ENCODE measurements at regions not wholly inside any gene's neighbourhood (a gene's known extent, or its start where the extent isn't known, plus 50 kb on each side); places are given as distances from the start of the nearest gene placed in this dataset.

DNA sequence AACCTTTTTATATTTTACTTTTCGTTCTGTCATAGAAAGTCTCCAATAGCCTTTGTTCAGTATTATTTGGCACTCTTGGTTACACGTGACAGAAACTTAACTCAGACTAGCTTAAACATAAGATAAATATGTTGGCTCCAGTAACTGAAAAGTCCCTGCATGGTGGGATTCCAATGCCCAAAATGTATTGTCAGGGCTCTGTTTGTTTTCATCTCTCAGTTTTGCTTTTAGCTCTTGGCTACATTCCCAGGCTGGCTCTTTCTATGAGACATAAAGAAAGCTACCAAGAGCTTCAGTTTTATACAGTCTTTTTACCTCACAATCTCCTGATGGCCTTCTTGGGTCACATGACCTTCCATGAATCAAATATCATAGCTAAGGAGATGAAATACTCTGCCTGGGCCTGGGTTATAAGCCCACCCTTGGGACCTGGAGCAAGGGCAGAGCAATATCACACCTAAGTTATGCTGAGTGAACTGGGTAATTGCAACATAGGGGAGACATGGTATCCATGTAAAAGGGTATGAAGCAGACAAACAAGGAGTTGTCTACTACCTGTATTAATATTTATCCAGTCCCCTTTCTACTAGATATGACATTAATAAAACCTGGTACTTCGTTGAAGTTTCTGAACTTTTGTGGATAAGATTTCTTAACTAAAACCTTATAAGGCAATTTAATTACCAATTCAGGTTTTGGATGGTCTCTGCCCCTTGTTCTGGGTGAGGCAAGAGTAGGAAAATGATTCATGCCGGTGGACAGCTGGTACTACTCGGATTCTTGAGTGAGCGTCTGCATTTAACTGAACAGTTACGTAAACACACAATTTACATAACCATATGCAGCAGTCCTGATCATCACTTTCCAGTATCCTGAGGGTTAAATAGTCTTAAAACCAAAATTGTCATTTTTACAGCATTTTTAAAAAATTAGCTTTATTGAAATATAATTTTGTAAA is 442.3 kb downstream of the GPATCH2 start:
- H3K36me3 Mint-ChIP-seq (ENCODE audit: low read depth): no peaks in the 10 kb centered on the region
- CTCF ChIA-PET: no interaction called here
- no peak for DNase-seq
- H3K9me3 Mint-ChIP-seq: peaks cover 15% of the 10 kb centered on the region
- no peak overlapping the region for H3K4me3 Mint-ChIP-seq
- intact Hi-C loops (cut with micrococcal nuclease): no loop called here
- no peaks in the 10 kb centered on the region for H3K27me3 Mint-ChIP-seq (ENCODE audit: low read depth)
- H3K27ac Mint-ChIP-seq: no peak overlapping the region
- H3K4me1 Mint-ChIP-seq (ENCODE audit: low read depth): no peaks in the 10 kb centered on the region

DNA sequence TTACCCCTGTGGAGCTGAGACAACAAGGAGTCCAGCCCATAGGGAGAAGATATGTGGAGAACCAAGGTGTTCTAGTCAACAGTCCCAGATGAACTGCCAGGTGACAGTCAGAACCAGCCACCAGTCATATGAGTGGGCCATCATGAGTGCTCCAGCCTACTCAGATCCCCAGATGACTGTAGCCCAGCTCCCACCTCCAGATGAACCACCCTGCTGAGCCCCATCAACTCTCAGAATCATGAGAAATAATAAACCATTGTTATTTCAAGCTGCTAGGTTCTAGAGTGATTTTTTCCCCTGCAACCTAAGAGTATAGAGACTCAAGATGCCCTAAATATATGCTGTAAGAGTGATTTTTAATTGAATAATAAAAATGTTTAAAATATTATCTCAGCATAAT is 444.2 kb downstream of the GPATCH2 start:
- CTCF ChIA-PET: no interaction called here
- H3K4me3 Mint-ChIP-seq: no peak overlapping the region
- no peak overlapping the region for H3K27ac Mint-ChIP-seq
- intact Hi-C loops (cut with micrococcal nuclease): no loop called here
- DNase-seq: no peak
- no peaks in the 10 kb centered on the region for H3K4me1 Mint-ChIP-seq (ENCODE audit: low read depth)
- peaks cover 15% of the 10 kb centered on the region for H3K9me3 Mint-ChIP-seq
- H3K36me3 Mint-ChIP-seq (ENCODE audit: low read depth): no peaks in the 10 kb centered on the region
- no peaks in the 10 kb centered on the region for H3K27me3 Mint-ChIP-seq (ENCODE audit: low read depth)

DNA sequence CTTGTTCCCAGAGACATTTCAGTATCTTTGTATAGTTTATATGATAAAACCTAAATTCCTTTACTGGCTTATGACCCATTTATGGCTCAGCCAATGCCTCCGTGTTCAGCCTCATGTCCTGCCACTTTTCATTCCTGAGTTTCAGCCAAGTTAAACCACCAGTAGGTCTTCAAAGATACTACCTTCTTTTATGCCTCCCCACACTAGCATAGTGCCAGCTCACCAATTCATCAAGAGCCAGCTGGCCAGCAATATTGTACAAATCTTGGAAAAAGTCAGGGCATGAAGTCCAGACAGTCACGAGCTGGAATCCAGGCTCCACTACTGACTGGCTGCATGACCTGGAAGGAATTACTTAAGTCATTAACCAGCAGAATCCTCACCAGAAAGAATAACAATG is 446.0 kb downstream of the GPATCH2 start:
- no peak overlapping the region for H3K27ac Mint-ChIP-seq
- intact Hi-C loops (cut with micrococcal nuclease): no loop called here
- no peak for DNase-seq

DNA sequence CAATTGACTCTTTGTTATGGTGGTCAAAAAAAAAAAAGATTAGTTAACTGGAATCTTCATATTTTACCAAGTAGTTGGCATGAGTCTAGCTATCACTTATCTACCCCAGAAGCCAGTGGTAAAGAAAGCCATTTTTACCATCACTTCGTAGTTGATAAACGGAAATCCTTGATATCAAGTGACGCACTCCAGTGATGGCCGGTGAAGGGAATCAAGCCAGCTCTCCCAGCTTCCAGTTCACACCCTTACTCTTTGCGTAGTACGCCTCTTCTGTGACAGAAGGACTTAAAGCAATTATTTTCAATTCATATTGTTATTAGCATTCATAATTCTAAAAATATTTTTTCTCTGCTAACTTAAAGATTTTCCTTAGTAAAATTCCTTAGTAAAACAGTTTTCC is 447.9 kb downstream of the GPATCH2 start:
- intact Hi-C loops (cut with micrococcal nuclease): no loop called here
- no peak for DNase-seq
- Mint-ChIP-seq H3K4me1 (ENCODE audit: low read depth) (no peaks in the 10 kb centered on the region), H3K27ac (no peak overlapping the region), H3K4me3 (no peak overlapping the region), H3K9me3 (peaks cover 8% of the 10 kb centered on the region), H3K27me3 (ENCODE audit: low read depth) (no peaks in the 10 kb centered on the region), H3K36me3 (ENCODE audit: low read depth) (no peaks in the 10 kb centered on the region)
- CTCF ChIA-PET: no interaction called here

More for the DNA sequence above, 446.0 kb downstream of the GPATCH2 start:
- no peaks in the 10 kb centered on the region for H3K4me1 Mint-ChIP-seq (ENCODE audit: low read depth)
- no peak overlapping the region for H3K4me3 Mint-ChIP-seq
- CTCF ChIA-PET: no interaction called here
- H3K9me3 Mint-ChIP-seq: peaks cover 8% of the 10 kb centered on the region
- no peaks in the 10 kb centered on the region for H3K36me3 Mint-ChIP-seq (ENCODE audit: low read depth)
- no peaks in the 10 kb centered on the region for H3K27me3 Mint-ChIP-seq (ENCODE audit: low read depth)

DNA sequence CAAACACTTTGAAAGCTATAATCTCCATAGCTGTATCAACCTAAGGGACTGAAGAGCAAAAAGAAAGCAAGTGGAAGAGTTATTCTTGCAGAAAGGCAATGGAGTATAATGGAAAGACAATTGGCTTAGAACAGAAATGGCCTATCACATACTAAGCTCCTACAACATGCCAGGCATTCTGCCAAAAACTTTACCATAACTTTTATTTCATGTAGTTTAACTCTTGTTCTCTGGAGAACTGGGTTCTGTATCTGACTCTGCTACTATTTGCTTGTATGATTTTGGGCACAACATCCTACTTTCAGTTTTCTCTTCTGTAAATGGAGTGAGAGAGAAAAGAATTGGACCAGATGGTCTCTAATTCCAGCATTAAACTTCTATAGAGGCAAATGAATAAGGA is 449.1 kb downstream of the GPATCH2 start:
- no peak overlapping the region for H3K27ac Mint-ChIP-seq
- intact Hi-C loops (cut with micrococcal nuclease): no loop called here
- peaks cover 4% of the 10 kb centered on the region for H3K9me3 Mint-ChIP-seq
- DNase-seq: no peak
- H3K36me3 Mint-ChIP-seq (ENCODE audit: low read depth): no peaks in the 10 kb centered on the region
- H3K27me3 Mint-ChIP-seq (ENCODE audit: low read depth): no peaks in the 10 kb centered on the region
- H3K4me3 Mint-ChIP-seq: no peak overlapping the region
- no peaks in the 10 kb centered on the region for H3K4me1 Mint-ChIP-seq (ENCODE audit: low read depth)
- CTCF ChIA-PET: no interaction called here

DNA sequence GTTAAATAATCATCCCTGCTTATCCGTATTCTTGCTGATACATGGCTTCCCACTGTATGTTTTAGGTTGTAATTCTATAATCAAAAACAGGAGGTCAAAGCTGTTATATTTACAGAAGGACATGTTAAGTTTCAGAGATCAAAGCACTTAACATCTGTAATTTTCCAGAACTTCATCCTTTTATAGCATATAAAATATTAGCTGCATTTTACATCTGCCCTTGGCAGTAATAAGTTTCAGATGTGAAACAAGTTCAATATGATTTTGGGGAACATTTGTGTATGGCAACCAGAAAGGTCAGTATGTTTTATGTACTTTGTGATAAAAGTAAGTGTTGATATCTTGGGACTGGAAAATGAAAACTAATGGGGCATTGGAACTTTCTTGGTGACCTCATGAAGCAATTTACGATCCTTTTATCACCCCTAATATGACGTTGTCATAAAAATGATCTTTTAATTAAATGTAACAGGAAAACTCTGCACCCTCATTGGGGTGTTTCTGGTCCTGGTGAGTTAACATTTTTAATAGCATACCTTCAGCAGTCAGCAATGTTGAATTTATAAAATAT is 449.6 kb downstream of the GPATCH2 start:
- DNase-seq: no peak
- Mint-ChIP-seq H3K36me3 (ENCODE audit: low read depth) (no peaks in the 10 kb centered on the region), H3K4me3 (no peak overlapping the region), H3K27me3 (ENCODE audit: low read depth) (no peaks in the 10 kb centered on the region), H3K4me1 (ENCODE audit: low read depth) (no peaks in the 10 kb centered on the region), H3K9me3 (peaks cover 4% of the 10 kb centered on the region), H3K27ac (no peak overlapping the region)
- CTCF ChIA-PET: no interaction called here
- intact Hi-C loops (cut with micrococcal nuclease): no loop called here

DNA sequence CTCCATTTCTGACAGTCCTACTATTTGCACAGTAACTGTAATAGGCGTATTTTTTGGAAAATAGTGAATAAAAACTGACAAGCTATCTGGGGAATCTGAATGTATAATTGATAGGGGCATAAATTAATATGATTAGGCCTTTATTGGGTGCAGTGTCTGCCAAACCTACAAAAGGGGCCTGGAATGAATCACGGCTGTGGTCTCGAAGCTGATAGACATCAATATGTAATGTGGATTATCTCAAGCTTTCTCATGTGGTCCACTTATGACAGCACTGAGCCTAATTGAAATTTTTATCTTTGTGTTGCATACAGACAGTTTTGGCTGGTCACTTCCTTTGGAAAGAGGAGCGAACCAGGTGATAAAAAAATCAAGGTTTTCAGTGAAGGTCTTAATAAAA is 450.4 kb downstream of the GPATCH2 start:
- intact Hi-C loops (cut with micrococcal nuclease): no loop called here
- H3K4me3 Mint-ChIP-seq: no peak overlapping the region
- H3K36me3 Mint-ChIP-seq (ENCODE audit: low read depth): no peaks in the 10 kb centered on the region

DNA sequence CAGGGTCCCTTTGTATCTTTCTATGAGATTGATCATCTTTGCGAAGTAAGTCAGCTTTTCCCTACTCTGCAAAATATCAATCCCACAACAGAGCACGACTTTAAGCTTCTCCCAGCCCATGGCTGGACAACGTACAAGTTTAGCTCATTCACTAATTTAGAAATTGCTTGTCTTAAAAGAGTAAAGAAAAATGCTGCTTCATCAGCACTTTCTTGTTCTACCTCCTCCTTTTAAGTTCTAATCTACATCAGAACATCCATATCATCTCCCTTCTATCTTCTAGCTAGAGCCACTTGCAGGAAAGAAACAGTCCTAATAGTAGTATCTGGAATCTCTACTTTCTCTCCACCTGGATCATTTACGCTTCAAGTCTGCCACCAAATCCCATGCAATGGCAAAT is 441.2 kb upstream of the ESRRG start:
- Mint-ChIP-seq H3K36me3 (ENCODE audit: low read depth) (no peaks in the 10 kb centered on the region), H3K27ac (no peak overlapping the region), H3K9me3 (no peaks in the 10 kb centered on the region), H3K27me3 (ENCODE audit: low read depth) (no peaks in the 10 kb centered on the region), H3K4me1 (ENCODE audit: low read depth) (no peaks in the 10 kb centered on the region), H3K4me3 (no peak overlapping the region)
- DNase-seq: no peak
- CTCF ChIA-PET: no interaction called here
- intact Hi-C loops (cut with micrococcal nuclease): no loop called here

More for the DNA sequence above, 450.4 kb downstream of the GPATCH2 start:
- no peaks in the 10 kb centered on the region for H3K27me3 Mint-ChIP-seq (ENCODE audit: low read depth)
- H3K4me1 Mint-ChIP-seq (ENCODE audit: low read depth): no peaks in the 10 kb centered on the region
- H3K27ac Mint-ChIP-seq: no peak overlapping the region
- no peak for DNase-seq
- peaks cover 4% of the 10 kb centered on the region for H3K9me3 Mint-ChIP-seq
- CTCF ChIA-PET: no interaction called here

DNA sequence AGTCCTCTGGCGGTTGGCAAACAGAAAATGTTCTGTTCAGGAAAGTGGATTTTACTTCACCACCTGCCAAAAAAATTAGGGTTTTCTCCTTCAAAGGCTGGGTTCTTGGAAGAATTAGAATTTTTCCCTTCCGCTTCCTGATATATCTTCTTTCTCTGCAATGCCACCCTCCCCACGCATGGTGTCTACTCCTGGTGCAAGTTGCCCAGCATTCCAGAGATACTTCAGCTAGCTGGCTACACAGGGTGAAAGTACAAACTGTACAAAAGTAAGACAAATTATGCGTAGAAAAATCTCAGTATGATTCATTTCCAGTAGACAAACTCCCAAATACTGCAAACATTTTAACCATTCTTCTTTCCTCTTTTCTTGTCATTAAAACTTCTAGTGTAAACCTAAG is 430.1 kb upstream of the ESRRG start:
- no peak for DNase-seq
- peaks cover 7% of the 10 kb centered on the region for H3K9me3 Mint-ChIP-seq

DNA sequence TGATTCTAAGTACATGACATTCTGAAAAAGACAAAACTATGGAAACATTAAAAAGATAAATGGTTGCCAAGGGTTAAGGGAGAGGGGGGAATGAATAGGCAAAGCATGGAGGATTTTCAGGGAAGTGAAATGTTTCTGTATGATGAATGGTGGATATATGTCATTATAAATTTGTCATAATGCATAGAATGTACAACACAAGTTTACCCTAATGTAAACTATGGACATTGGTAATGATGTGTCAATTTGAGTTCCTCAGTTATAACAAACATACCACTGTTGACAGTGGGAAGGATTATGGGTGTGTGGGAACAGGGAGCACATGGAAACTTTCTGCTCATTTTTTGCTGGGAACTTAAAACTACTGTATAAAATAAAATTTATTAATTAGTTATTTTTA is 427.1 kb upstream of the ESRRG start:
- Mint-ChIP-seq H3K36me3 (ENCODE audit: low read depth) (no peaks in the 10 kb centered on the region), H3K4me1 (ENCODE audit: low read depth) (no peaks in the 10 kb centered on the region), H3K27me3 (ENCODE audit: low read depth) (no peaks in the 10 kb centered on the region), H3K27ac (no peak overlapping the region), H3K9me3 (peaks cover 6% of the 10 kb centered on the region), H3K4me3 (no peak overlapping the region)
- CTCF ChIA-PET: no interaction called here
- DNase-seq: no peak
- intact Hi-C loops (cut with micrococcal nuclease): no loop called here

More for the DNA sequence above, 430.1 kb upstream of the ESRRG start:
- Mint-ChIP-seq H3K4me1 (ENCODE audit: low read depth) (no peaks in the 10 kb centered on the region), H3K27me3 (ENCODE audit: low read depth) (no peaks in the 10 kb centered on the region), H3K4me3 (no peak overlapping the region), H3K27ac (no peak overlapping the region), H3K36me3 (ENCODE audit: low read depth) (no peaks in the 10 kb centered on the region)
- intact Hi-C loops (cut with micrococcal nuclease): no loop called here
- CTCF ChIA-PET: interaction anchor here (0.6 kb wide), 1 partner anchor 65 kb away, joined by 4 read pairs; no protein-coding TSS in a partner anchor

DNA sequence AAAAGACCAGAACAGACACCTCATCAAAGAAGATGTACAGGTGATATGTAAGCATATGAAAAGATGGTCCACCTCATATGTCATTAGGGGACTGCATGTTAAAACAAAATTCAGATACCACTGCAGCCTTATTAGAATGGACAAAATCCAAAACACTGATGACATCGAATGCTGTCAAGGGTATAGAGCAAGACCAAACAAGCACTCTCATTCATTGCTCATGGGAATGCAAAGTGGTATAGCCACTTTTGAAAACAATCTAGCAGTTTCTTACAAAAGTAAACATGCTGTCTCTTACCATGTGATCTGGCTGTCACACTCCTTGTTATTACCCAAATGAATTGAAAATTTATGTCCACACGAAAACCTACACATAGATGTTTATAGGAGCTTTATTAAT is 426.6 kb upstream of the ESRRG start:
- DNase-seq: no peak
- intact Hi-C loops (cut with micrococcal nuclease): no loop called here
- H3K4me1 Mint-ChIP-seq (ENCODE audit: low read depth): no peaks in the 10 kb centered on the region
- CTCF ChIA-PET: no interaction called here
- H3K4me3 Mint-ChIP-seq: no peak overlapping the region
- no peaks in the 10 kb centered on the region for H3K36me3 Mint-ChIP-seq (ENCODE audit: low read depth)
- H3K9me3 Mint-ChIP-seq: peaks cover 11% of the 10 kb centered on the region
- H3K27me3 Mint-ChIP-seq (ENCODE audit: low read depth): no peaks in the 10 kb centered on the region
- no peak overlapping the region for H3K27ac Mint-ChIP-seq

DNA sequence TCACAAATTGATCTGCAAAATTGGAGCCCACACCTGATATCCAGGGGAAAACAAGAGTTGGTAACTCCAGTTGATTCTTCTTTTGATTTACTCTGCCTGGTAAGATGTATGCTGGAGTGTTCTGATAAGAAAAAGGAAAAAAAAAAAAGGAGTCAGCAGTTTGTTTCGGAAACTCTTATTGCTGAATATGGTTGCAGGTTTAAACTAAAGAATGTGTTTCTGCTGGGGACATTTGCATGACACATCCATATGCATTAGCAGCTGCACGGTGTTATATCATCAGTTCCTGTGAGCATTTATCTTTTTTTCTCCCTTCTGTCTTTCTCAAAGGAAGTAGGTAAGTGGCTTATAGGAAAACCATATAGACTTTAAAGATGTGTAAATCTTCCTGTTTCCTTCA is 418.5 kb upstream of the ESRRG start:
- CTCF ChIA-PET: interaction anchor here (0.7 kb wide), 1 partner anchor 60 kb away, joined by 3 read pairs; no protein-coding TSS in a partner anchor
- Mint-ChIP-seq H3K4me3 (no peak overlapping the region), H3K9me3 (peaks cover 8% of the 10 kb centered on the region), H3K27ac (no peak overlapping the region), H3K27me3 (ENCODE audit: low read depth) (peaks cover 41% of the 10 kb centered on the region), H3K36me3 (ENCODE audit: low read depth) (peaks cover 5% of the 10 kb centered on the region), H3K4me1 (ENCODE audit: low read depth) (no peaks in the 10 kb centered on the region)
- DNase-seq: no peak
- intact Hi-C loops (cut with micrococcal nuclease): no loop called here
